HG03045 (cell line): ENCODE measurements at regions not wholly inside any gene's neighbourhood (a gene's known extent, or its start where the extent isn't known, plus 50 kb on each side); places are given as distances from the start of the nearest gene placed in this dataset.
"Not testable (repeated sequence)": the region's sequence is repeated elsewhere in the genome, so short reads cannot be mapped to it uniquely, and the experiment has no call there.

ENCODE experiments used
- ATAC-seq: cut with Tn5 transposase; IDR thresholded peaks from one replicate; pipeline ENCODE4 v1.9.1; 2021; ENCODE audit warnings: mild to moderate bottlenecking, moderate library complexity; ENCODE audit not compliant: unreplicated experiment

- ATAC-seq: no peak
Measured at GRCh38 chr11:28938091-28938490, 829.9 kb downstream of the METTL15 start.

GRCh38 chr11:28932940-28933339 lies 824.8 kb downstream of the METTL15 start:
- ATAC-seq: no peak

GRCh38 chr11:28924004-28924403 lies 815.8 kb downstream of the METTL15 start:
- ATAC-seq: no peak

GRCh38 chr11:28922386-28922981 lies 814.3 kb downstream of the METTL15 start:
- ATAC-seq: no peak

- no peak for ATAC-seq
Measured at GRCh38 chr11:28919194-28919593, 811.0 kb downstream of the METTL15 start.

- ATAC-seq: no peak
Measured at GRCh38 chr11:28913883-28914282, 805.7 kb downstream of the METTL15 start.

- no peak for ATAC-seq
Measured at GRCh38 chr11:28911829-28912228, 803.6 kb downstream of the METTL15 start.

GRCh38 chr11:28910926-28911325 lies 802.7 kb downstream of the METTL15 start:
- ATAC-seq: no peak

- no peak for ATAC-seq
Measured at GRCh38 chr11:28903716-28904115, 795.5 kb downstream of the METTL15 start.

- no peak for ATAC-seq
Measured at GRCh38 chr11:28900427-28900826, 792.2 kb downstream of the METTL15 start.

- ATAC-seq: no peak
Measured at GRCh38 chr11:28899706-28900105, 791.5 kb downstream of the METTL15 start.

- not testable (repeated sequence) for ATAC-seq
Measured at GRCh38 chr11:28890601-28891040, 782.4 kb downstream of the METTL15 start.

GRCh38 chr11:28887681-28888080 lies 779.5 kb downstream of the METTL15 start:
- ATAC-seq: no peak

GRCh38 chr11:28879869-28880268 lies 771.7 kb downstream of the METTL15 start:
- no peak for ATAC-seq

GRCh38 chr11:28878025-28878424 lies 769.8 kb downstream of the METTL15 start:
- ATAC-seq: no peak

- no peak for ATAC-seq
Measured at GRCh38 chr11:28877340-28877739, 769.2 kb downstream of the METTL15 start.

- ATAC-seq: no peak
Measured at GRCh38 chr11:28874706-28875105, 766.5 kb downstream of the METTL15 start.

GRCh38 chr11:28871090-28871489 lies 762.9 kb downstream of the METTL15 start:
- no peak for ATAC-seq

- no peak for ATAC-seq
Measured at GRCh38 chr11:28863422-28863821, 755.2 kb downstream of the METTL15 start.

GRCh38 chr11:28860893-28861292 lies 752.7 kb downstream of the METTL15 start:
- ATAC-seq: no peak

- no peak for ATAC-seq
Measured at GRCh38 chr11:28858076-28858475, 749.9 kb downstream of the METTL15 start.

- ATAC-seq: no peak
Measured at GRCh38 chr11:28849053-28849452, 740.9 kb downstream of the METTL15 start.

GRCh38 chr11:28842716-28843115 lies 734.5 kb downstream of the METTL15 start:
- ATAC-seq: no peak
